Motor neuron (in vitro differentiated cells): ENCODE measurements at regions not wholly inside any gene's neighbourhood (a gene's known extent, or its start where the extent isn't known, plus 50 kb on each side); places are given as distances from the start of the nearest gene placed in this dataset.
"Not testable (repeated sequence)": the region's sequence is repeated elsewhere in the genome, so short reads cannot be mapped to it uniquely, and the experiment has no call there.

ENCODE experiments used
- ATAC-seq, 8 experiments: fragments of 200-7000 bp; cut with Tn5 transposase; replicated peaks in 6 of 8; 2 replicates each; pipeline ENCODE4 v1.8.0; 2021; ENCODE audit warnings: mild to moderate bottlenecking in 8 of 8, moderate library complexity in 8 of 8
- H3K27ac ChIP-seq, 2 donors: fragments of 250-450 bp; sonication (Bioruptor Pico); 2 replicates each; pipeline ENCODE4 v1.9.0; 2021; ENCODE audit warnings: antibody characterized with exemption in 2 of 2, mild to moderate bottlenecking in 2 of 2, moderate library complexity in 1 of 2
- H3K4me1 ChIP-seq, 2 donors: fragments of 250-450 bp; sonication (Bioruptor Pico); replicated peaks in 1 of 2; 2 replicates each; pipeline ENCODE4 v1.6.1; 2021; ENCODE audit warnings: antibody characterized with exemption in 2 of 2, mild to moderate bottlenecking in 2 of 2, moderate library complexity in 1 of 2
- H3K4me3 ChIP-seq, 5 donors: fragments of 250-450 bp; sonication (Bioruptor Pico); 2 replicates each; pipeline ENCODE4 v1.9.0; 2021; ENCODE audit warnings: antibody characterized with exemption in 5 of 5, mild to moderate bottlenecking in 5 of 5, moderate library complexity in 4 of 5
- WGBS, 10 experiments: fragments of 450-650 bp; shearing (Covaris generic); methylation state at CpG; one replicate each; pipeline ENCODE4 v1.0.0; 2022; 5-methylcytosine and 5-hydroxymethylcytosine counted together
- in situ Hi-C, 9 experiments: fragments of 400-800 bp; cut with MboI; loops; one replicate each; pipeline ENCODE4 v1.15.0; 2021; ENCODE audit warnings: low sequenced_read_pairs in 9 of 9, low pct_unique_long_range_greater_than_20kb in 2 of 9; ENCODE audit not compliant: unreplicated experiment in 9 of 9

DNA sequence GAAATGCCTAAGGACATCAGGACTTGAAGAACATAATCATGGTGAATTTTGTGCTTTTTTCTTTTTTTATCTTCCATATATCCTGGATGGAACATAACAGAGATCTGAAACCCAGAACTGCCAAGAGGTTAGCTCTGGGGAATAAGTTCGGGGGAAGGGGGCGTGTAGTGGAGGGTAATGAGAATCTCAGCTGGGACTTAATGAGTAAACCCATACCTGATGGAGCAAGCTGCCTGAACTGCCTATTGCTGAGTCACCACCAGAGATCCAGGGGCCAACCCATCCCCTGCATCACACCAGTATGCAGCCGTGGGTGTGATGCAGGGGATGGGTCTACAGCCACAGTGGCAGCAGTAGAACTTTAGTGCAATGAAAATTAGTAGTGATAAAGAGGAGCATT is 267.1 kb downstream of the ZFY start:
- in situ Hi-C loops: not testable (repeated sequence)
- WGBS, 10 experiments: no CpG with 5 or more reads among the region's 3 CpGs

DNA sequence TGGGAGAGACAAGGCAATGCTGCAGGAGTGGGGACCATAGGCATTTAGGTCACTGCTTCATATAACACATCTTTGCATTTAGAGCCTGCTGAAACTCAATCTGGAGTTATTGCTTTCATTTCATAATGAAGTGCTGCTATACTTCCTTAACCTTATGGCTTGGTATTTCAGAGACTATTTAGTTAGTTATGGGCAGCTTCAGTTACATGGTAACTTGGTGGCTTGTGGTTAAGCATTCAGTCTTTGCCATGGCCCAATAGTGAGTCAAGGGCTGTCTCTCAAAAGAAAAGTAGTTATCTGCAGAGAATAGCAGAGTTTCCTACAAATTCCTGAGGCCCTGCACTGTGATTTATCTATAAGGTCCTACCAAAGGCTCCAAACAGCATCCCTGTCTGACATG is 271.6 kb downstream of the ZFY start:
- ATAC-seq, H3K27ac ChIP-seq, in situ Hi-C loops, H3K4me1 ChIP-seq, H3K4me3 ChIP-seq: not testable (repeated sequence)

More for the DNA sequence above, 267.1 kb downstream of the ZFY start:
- not testable (repeated sequence) for H3K4me1 ChIP-seq, H3K27ac ChIP-seq, ATAC-seq, H3K4me3 ChIP-seq

DNA sequence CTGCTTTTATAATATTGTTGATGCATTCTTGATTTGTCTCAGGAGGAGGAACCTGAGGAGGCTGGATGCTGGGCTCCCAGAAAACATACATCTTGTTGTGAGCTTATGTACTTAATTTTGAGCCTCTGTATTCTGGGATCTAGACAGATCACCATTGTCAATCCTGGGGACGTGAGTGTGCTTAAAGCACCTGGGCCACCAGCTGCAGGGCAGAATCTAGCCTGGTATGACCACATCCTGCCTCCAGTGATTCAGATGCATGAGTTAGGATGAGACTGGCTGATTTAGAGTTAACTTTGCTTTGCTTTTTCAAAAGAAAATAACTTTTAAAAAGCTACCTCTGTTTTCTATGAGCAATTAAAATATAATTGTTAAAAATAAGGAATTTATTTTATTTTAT is 278.0 kb downstream of the ZFY start:
- H3K27ac ChIP-seq, in situ Hi-C loops, H3K4me3 ChIP-seq, H3K4me1 ChIP-seq, ATAC-seq: not testable (repeated sequence)
- WGBS, 10 experiments: no CpG with 5 or more reads among the region's 1 CpG

DNA sequence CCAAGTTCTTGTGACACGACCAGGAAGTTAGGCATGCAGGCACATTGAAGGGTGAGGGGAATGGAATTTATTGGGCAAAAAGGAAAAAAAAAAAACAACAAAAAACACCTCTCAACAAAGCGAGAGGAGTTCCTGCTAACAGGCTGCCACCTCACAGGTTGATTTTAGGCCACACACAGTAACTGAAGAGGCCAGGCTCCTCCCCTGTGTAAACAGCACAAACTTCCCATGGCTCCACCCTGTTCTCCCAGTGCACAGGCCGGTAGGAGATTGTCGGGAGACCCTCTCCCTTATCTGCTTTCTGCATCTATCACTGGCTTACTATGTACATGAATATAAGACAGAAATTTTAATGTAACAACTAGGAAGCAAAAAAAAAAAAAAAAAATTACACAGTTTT is 283.0 kb downstream of the ZFY start:
- in situ Hi-C loops, H3K27ac ChIP-seq, H3K4me1 ChIP-seq, ATAC-seq, H3K4me3 ChIP-seq: not testable (repeated sequence)
- no CpG with 5 or more reads among the region's 4 CpGs for WGBS, 10 experiments

DNA sequence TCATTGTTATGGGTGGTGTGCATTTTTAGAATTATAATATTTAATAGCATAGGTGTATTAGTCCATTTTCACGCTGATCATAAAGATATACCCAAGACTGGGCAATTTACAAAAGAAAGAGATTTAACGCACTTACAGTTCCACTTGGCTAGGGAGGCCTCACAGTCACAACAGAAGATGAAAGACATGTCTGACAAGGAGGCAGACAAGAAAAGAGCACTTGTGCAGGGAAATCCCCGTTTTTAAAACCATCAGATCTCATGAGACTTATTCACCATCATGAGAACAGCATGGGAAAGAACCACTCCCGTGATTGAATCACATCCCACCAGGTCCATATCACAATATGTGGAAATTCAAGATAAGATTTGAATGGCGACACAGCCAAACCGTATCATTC is 283.4 kb downstream of the ZFY start:
- ATAC-seq, H3K4me3 ChIP-seq, in situ Hi-C loops, H3K4me1 ChIP-seq, H3K27ac ChIP-seq: not testable (repeated sequence)
- no CpG with 5 or more reads among the region's 6 CpGs for WGBS, 10 experiments

DNA sequence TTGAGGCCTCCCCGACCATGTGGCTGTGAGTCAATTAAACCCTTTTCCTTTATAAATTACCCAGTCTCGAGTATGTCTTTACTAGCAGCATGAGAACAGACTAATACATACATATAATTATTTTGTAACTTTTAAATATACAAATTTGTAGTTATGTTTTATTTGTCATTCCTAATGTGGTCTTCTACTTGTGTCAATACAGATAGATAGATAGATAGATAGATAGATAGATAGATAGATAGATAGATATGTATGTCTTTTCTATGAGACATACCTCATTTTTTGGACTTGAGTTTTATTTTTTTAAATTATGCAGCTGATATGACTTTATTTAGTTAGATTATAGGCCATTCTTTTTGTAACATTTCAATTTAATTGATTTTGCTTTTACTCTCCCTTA is 316.0 kb upstream of the TGIF2LY start:
- in situ Hi-C loops, ATAC-seq, H3K27ac ChIP-seq, H3K4me3 ChIP-seq, H3K4me1 ChIP-seq: not testable (repeated sequence)
- no CpG with 5 or more reads among the region's 2 CpGs for WGBS, 10 experiments

DNA sequence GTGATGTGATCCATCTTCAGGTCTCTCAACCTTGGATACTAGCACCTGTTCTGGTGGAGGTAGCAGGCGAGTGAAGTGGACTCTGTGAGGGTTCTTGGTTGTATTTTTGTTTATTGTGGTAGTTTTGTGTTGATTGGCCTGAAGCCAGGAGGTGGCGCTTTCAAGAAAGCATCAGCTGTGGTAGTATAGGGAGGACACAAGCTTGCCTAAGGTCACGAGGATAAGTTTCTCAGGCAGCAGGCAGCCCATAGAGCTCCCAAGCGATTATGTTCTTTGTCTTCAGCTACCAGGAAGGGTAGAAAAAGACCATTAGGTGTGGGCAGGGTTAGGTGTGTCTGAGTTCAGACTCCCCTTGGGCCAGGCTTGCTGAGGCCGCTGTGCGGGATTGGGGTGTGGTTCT is 290.8 kb upstream of the TGIF2LY start:
- WGBS, 10 experiments: no CpG with 5 or more reads among the region's 6 CpGs
- in situ Hi-C loops, H3K4me1 ChIP-seq, H3K4me3 ChIP-seq, ATAC-seq, H3K27ac ChIP-seq: not testable (repeated sequence)

DNA sequence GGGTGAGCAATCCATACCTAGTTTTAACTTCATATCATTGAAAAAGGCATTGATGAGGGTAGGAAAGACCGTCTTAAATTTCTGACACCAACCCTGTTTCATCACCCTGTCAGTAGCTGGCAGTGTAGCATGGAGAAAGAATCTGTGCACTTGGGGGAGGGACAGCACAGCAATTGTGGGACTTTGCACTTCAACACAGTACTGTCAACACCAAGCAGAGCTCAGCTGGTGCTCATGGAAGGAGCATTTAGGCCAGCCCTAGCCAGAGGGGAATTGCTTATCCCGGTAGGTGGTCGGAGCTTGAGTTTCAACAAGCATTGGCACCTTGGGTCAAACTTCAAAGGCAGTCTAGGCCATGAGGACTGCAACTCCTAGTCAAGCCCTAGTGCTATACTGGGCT is 281.6 kb upstream of the TGIF2LY start:
- H3K27ac ChIP-seq, in situ Hi-C loops, H3K4me1 ChIP-seq, H3K4me3 ChIP-seq, ATAC-seq: not testable (repeated sequence)
- no CpG with 5 or more reads among the region's 3 CpGs for WGBS, 10 experiments

DNA sequence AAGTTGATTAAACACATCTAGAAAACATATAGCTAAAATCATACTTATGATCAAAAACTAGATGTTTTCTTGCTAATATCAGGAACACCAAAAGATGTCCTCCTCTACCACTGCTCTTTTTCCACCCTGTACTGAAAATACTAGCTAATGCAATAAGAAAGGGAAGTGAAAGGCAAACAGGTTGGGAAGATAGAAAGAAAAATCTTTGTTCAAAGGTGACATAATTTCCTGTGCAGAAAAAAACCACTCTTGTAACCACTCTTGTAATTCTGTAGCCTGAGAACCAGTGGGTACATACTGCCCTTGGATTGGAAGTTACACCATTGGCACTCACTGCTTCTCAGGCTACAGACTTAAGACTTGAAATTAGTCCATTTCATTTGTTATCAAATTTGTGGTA is 258.9 kb upstream of the TGIF2LY start:
- ATAC-seq, in situ Hi-C loops, H3K4me1 ChIP-seq, H3K4me3 ChIP-seq, H3K27ac ChIP-seq: not testable (repeated sequence)

DNA sequence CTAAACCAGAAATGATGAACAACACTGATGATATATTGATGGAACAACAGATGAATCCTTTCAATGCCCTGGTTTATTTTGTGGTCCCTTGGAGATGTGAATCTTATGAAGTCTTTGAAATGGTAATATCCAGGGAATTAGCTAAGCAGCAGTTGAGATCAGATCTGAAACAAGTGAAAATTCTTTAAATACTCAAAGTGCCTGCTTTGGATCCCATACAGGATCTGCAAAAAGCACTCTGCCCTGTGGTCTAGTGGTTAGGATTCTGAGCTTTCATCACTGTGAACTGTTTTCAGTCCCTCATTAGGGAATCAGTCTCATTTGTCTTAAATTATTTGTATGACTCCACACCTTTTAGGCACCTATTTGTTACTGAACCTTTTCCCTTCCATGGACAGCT is 211.3 kb upstream of the TGIF2LY start:
- H3K4me3 ChIP-seq, H3K27ac ChIP-seq, H3K4me1 ChIP-seq, in situ Hi-C loops, ATAC-seq: not testable (repeated sequence)

DNA sequence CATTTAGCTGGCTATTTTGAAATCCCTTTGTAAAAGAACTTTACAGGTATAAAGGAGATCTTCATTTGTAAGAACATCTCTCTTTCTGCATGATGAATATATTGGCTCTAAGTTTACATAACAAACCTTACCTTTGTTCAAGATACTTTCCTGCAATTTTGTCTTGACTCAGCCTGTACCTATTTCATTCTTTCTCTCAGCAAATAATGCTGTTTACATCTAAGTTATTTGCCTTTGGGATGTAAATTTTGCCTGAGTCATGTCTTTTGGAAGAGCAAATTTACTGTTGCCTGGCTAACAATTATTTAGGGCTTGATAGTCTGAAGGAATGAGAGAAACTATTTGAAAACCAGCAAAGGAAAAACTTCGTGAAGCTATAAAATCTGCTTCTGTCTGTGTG is 210.4 kb upstream of the TGIF2LY start:
- WGBS, 10 experiments: no CpG with 5 or more reads among the region's 1 CpG
- ATAC-seq: peak in 1 of 8 experiments; percentile 63
- H3K27ac ChIP-seq, H3K4me3 ChIP-seq, in situ Hi-C loops, H3K4me1 ChIP-seq: not testable (repeated sequence)

DNA sequence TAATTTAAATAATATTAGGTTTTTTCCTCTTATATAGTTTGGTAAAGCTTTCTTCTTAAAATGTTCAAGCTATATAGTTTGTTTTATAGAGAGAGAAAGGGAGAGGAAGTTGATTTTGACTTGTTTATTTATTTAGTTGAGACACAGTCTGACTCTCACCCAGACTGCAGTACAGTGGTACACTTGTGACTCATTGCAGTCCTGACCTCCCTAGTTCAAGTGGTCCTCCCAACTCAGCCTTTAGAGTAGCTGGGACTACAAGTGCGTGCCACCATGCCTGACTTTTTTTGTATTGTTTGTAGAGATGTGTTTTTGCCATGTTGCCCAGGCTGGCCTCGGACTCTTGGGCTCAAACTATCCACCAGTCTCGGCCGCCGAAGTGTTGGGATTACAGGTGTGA is 187.4 kb upstream of the TGIF2LY start:
- H3K4me1 ChIP-seq, H3K27ac ChIP-seq, H3K4me3 ChIP-seq, ATAC-seq, in situ Hi-C loops: not testable (repeated sequence)
- WGBS, 10 experiments: 100% methylated on average over 2 of the region's 5 CpGs; no CpG with 5 or more reads in 9 of the 10 experiments

DNA sequence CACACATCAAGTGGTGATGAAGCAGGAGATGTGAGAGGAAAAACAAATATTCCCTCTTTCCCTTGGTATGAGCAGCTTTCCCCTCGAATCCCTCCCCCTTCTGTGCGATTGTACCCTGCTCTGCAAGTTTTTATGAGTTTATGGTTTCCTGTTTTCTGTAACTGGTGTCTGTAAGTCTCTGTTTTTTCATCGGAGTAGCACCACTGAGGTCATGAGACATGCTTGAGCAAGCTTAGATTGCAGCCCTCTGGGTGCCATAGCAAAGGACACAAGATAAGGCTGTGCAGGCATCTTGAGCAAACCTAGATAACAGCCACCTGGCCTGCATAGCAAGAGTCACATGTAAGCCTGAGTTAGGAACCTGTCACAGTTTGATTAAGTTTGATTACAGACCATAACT is 174.6 kb upstream of the TGIF2LY start:
- in situ Hi-C loops, ATAC-seq, H3K4me1 ChIP-seq, H3K4me3 ChIP-seq, H3K27ac ChIP-seq: not testable (repeated sequence)
- WGBS, 10 experiments: no CpG with 5 or more reads among the region's 3 CpGs

DNA sequence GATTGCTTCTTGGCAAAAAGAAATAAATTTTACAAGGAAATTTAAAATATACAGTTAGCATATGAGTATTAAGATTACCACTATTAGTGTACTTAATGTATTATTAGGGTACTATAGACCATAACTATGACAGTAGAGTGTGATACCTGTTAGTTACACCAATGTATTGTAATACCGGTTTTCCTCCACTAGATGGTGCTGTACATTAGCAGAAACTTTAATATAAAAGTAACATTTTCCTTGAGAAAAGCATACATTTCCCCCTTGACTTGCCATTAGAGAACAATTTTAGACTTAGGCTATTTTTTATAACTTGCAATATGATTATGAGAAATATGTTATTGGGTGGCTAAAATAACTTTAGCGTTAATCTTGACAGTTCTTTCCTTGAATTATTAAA is 173.3 kb upstream of the TGIF2LY start:
- ATAC-seq, H3K27ac ChIP-seq, H3K4me3 ChIP-seq, in situ Hi-C loops, H3K4me1 ChIP-seq: not testable (repeated sequence)
- 0% methylated on average over 1 of the region's 2 CpGs; no CpG with 5 or more reads in 8 of the 10 experiments for WGBS, 10 experiments

DNA sequence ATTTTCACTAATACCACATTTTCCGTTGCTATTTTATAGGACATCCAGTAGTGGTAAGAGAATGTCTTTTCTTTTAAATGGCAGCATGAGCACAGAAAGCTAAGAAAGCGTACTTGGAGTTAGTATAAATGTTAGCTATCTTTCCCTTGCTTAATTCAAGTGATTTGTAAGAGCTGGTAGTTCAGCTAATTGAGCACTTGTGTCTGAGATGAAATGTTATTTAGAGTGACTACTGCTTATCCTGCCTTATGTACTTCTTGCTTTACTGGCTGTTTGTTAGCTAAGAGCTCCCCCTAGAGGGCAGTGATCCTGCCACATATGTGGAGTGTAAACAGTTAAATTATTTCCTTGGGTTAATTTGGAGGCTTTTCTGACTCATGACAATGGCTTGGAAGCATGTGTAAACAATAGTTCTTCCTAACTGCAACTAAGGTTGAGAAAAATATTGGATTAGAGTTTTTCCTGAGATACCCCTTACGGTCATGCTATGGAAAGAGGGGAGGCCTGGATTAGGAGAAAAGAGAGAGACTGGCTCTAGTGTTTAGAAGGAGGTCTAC is 171.9 kb upstream of the TGIF2LY start:
- H3K27ac ChIP-seq, ATAC-seq, H3K4me3 ChIP-seq, in situ Hi-C loops, H3K4me1 ChIP-seq: not testable (repeated sequence)
- WGBS, 10 experiments: 80% methylated on average over 1 of the region's 3 CpGs; no CpG with 5 or more reads in 9 of the 10 experiments
